ENCODE measurements at regions not wholly inside any gene's neighbourhood (a gene's known extent, or its start where the extent isn't known, plus 50 kb on each side); places are given as distances from the start of the nearest gene placed in this dataset.

GRCh38 chr1:194300340-194300739 is 1113.9 kb upstream of the B3GALT2 start:
- TF ChIP-seq CTCF (IDR thresholded peaks at IDR 0.05; ENCODE audit: extremely low read depth in 1 of 2, insufficient read depth in 1 of 2, low read depth in 1 of 2, low read length in 2 of 2) (no peak), POLR2A (IDR thresholded peaks at IDR 0.05; ENCODE audit: low read depth, low read length) (no peak), POLR2AphosphoS5 (IDR thresholded peaks at IDR 0.05; ENCODE audit: insufficient read depth, low read depth, low read length) (no peak), EZH2 (IDR thresholded peaks at IDR 0.05; ENCODE audit: borderline replicate concordance, low read depth, low read length, severe bottlenecking) (no peak), JUN (IDR thresholded peaks at IDR 0.05; ENCODE audit: borderline replicate concordance, insufficient read depth, insufficient read length, low read depth) (no peak)
